ENCODE measurements at regions not wholly inside any gene's neighbourhood (a gene's known extent, or its start where the extent isn't known, plus 50 kb on each side); places are given as distances from the start of the nearest gene placed in this dataset.

GRCh38 chr14:76672123-76672522 is 89.1 kb upstream of the VASH1 start:
- H3K4me3 ChIP-seq (ENCODE audit: low read depth, low read length) = no peak overlapping the region
- DNase-seq (ENCODE audit: low read depth) = no peak
- no peak for TF ChIP-seq CTCF (IDR thresholded peaks at IDR 0.05; ENCODE audit: insufficient read depth, low read length)

DNA sequence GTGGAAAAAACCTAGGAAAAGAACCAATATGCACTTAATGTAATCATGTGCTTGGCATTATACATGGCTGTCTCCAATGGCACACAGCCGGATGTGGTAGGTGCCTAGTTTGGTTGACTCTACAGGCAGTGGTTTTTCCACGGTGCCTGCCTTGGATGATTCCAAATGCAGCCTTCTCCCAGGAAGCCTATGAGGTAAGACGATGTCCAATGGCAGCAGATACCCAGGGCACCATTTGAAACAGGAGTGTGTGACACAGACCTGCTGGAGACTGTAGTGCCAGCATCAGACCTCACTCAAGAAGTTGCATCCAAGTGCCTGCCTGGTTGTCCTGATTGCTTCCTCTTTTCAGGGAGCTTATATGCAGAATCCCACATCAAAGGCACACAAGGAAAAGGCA is 88.0 kb upstream of the VASH1 start:
- DNase-seq (ENCODE audit: low read depth) = no peak
- no peak for TF ChIP-seq CTCF (IDR thresholded peaks at IDR 0.05; ENCODE audit: insufficient read depth, low read length)
- no peak overlapping the region for H3K4me3 ChIP-seq (ENCODE audit: low read depth, low read length)

- H3K4me3 ChIP-seq (ENCODE audit: low read depth, low read length) = no peak overlapping the region
- DNase-seq (ENCODE audit: low read depth) = no peak
- no peak for TF ChIP-seq CTCF (IDR thresholded peaks at IDR 0.05; ENCODE audit: insufficient read depth, low read length)
These were observed 86.2 kb upstream of the VASH1 start for GRCh38 chr14:76675046-76675445.

DNA sequence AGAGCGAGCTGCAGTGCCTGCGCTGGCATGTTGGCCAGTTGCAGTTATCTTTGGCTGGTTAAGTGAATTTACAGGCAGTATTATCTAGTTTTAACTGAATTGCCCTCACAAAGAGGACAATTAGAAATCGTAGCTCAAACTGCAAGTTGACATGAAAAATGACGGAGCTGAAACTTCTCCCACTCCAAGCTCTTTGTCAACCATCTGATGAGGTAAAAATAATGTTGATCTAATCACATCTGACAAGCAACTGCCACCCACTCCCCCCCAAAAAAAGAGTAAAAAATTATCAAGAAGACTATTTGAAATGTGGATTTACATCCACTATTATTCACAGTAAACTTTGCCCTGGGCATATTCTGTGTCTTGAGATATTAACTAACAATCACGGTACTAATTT is 84.7 kb upstream of the VASH1 start:
- DNase-seq (ENCODE audit: low read depth) = no peak
- no peak for TF ChIP-seq CTCF (IDR thresholded peaks at IDR 0.05; ENCODE audit: insufficient read depth, low read length)
- H3K4me3 ChIP-seq (ENCODE audit: low read depth, low read length) = no peak overlapping the region

DNA sequence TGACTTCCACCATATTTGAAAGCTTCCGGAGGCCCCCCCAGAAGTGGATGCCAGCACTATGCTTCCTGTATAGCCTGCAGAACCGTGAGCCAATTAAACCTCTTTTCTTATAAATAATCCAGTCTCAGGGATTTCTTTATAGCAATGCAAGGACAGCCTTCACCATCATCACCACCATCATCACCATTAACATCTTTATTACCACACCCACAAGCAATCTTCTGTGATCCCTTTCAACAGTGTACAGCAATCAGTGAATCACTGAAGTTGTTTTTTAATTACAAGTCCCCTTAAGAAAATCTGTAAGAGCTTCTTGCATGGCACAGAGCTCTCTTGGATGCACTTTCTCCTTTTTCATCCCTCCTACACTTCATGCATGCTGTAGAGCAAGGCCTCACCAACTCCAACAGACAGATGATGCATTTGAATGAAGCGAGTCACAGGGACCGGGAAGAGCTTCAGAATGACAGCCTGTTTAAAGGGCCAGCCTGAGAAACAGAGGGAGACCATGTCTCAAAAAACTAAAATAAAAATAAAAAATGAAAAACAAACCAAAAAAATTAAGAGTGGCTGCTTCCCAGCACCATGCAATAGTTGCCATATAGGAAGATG is 83.6 kb upstream of the VASH1 start:
- H3K4me3 ChIP-seq (ENCODE audit: low read depth, low read length) = no peak overlapping the region
- no peak for TF ChIP-seq CTCF (IDR thresholded peaks at IDR 0.05; ENCODE audit: insufficient read depth, low read length)
- no peak for DNase-seq (ENCODE audit: low read depth)

- no peak overlapping the region for H3K4me3 ChIP-seq (ENCODE audit: low read depth, low read length)
- no peak for DNase-seq (ENCODE audit: low read depth)
- TF ChIP-seq CTCF (IDR thresholded peaks at IDR 0.05; ENCODE audit: insufficient read depth, low read length) = no peak
These were observed 82.9 kb upstream of the VASH1 start for GRCh38 chr14:76678244-76678800.

DNA sequence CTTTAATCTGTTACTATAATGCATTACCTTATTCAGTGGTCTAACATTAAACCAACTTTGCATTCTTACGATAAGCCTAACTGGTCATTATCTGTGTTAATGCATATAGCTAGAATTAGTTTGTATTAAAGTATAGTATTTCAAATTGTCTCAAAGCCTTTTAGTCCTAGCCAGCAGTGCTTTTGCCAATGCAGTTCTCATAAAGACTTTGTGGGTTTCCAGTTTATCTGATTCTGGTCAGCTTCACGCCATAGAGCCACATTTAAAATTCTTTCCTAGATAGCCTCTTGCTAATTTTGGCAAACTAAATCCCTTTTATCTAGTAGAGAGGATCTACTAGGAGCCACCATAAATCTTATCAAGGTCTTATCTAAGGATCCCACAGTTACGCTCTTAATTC is 78.9 kb upstream of the VASH1 start:
- no peak overlapping the region for H3K4me3 ChIP-seq (ENCODE audit: low read depth, low read length)
- TF ChIP-seq CTCF (IDR thresholded peaks at IDR 0.05; ENCODE audit: insufficient read depth, low read length) = no peak

More for the DNA sequence above, 78.9 kb upstream of the VASH1 start:
- no peak for DNase-seq (ENCODE audit: low read depth)

Data from fibroblast of the aortic adventitia (primary cell).